ENCODE measurements at regions not wholly inside any gene's neighbourhood (a gene's known extent, or its start where the extent isn't known, plus 50 kb on each side); places are given as distances from the start of the nearest gene placed in this dataset.

GRCh38 chr5:42894057-42894456, 82.4 kb upstream of the SELENOP start:
- TF ChIP-seq, protein P1, sequence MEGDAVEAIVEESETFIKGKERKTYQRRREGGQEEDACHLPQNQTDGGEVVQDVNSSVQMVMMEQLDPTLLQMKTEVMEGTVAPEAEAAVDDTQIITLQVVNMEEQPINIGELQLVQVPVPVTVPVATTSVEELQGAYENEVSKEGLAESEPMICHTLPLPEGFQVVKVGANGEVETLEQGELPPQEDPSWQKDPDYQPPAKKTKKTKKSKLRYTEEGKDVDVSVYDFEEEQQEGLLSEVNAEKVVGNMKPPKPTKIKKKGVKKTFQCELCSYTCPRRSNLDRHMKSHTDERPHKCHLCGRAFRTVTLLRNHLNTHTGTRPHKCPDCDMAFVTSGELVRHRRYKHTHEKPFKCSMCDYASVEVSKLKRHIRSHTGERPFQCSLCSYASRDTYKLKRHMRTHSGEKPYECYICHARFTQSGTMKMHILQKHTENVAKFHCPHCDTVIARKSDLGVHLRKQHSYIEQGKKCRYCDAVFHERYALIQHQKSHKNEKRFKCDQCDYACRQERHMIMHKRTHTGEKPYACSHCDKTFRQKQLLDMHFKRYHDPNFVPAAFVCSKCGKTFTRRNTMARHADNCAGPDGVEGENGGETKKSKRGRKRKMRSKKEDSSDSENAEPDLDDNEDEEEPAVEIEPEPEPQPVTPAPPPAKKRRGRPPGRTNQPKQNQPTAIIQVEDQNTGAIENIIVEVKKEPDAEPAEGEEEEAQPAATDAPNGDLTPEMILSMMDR (IDR thresholded peaks at IDR 0.05), result no peak
- no peaks in the 10 kb centered on the region for H3K9me3 ChIP-seq
- ATAC-seq (peak; percentile 27 to 57 (median 40)), FAIRE-seq (no peak), DNase-seq (peak in 3 of 6 donors; percentile 20 to 51 (median 24))
- H3K27me3 ChIP-seq, result no peaks in the 10 kb centered on the region
- H3K27ac ChIP-seq, result no peak overlapping the region
- no peaks in the 10 kb centered on the region for H3K36me3 ChIP-seq
- H3K4me3 ChIP-seq, result no peak overlapping the region
- H3K4me1 ChIP-seq, result no peaks in the 10 kb centered on the region
- intact Hi-C loops (cut with DNase I), result no loop called here
- WGBS, 2 donors, result 33 to 39% methylated on average over 20 of the region's 20 CpGs

DNA sequence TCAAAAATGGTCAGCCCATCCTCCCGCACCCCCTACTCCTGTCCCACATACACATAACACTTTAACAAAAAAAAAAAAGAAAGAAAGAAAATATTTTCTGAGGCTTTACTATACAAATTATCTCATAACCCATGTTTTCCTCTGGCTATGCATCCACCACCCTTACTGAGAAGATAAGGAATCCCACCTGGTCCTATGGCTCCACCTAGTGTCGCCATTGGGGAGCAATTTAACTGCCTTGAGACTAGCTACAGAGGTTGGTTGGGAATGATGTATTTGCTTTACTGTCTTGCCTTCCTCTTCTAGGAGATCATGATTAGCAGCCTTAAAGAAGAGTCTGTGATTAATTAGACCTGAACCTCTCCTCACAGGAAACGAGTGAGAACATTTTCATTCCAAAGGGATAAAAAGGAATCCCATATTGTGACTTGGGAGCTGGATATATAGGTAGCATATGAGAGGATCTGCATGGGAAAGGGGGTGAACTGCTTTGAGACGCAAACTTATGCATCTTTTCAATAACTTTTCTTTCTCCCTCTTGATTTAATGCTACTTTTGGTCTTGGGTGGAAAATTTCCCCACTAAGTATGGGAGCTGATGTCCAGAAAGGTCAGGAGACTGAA, 77.7 kb upstream of the SELENOP start:
- Histone ChIP-seq H3K9me3 (no peaks in the 10 kb centered on the region), H3K27ac (no peak overlapping the region), H3K36me3 (no peaks in the 10 kb centered on the region), H3K27me3 (no peaks in the 10 kb centered on the region), H3K4me1 (no peaks in the 10 kb centered on the region), H3K4me3 (no peak overlapping the region)
- TF ChIP-seq, protein P1 (IDR thresholded peaks at IDR 0.05), result peak; percentile 70 to 79 (median 73)
- intact Hi-C loops (cut with DNase I), result no loop called here
- WGBS, 2 donors, result 12 to 17% methylated on average over 4 of the region's 4 CpGs
- DNase-seq, result peak in 5 of 6 donors; percentile 62 to 82 (median 69)
- ATAC-seq, result peak; percentile 95 to 99 (median 98)
- FAIRE-seq, result peak; percentile 89

DNA sequence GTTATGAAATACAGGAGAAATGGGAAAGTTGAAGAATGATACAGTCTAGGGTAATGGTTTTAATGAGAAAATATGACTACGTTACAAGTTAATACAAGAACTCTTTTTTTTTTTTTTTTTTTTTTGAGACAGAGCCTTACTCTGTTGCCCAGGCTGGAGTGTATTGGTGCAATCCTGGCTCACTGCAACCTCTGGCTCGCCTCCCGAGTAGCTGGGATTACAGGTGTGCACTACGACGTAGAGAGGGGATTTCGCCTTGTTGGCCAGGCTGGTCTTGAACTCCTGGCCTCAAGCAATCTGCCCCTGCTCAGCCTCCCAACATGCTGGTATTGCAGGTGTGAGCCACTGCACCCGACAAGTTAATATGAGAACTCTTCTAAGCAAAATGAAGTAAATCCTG, 77.1 kb upstream of the SELENOP start:
- ATAC-seq, result peak in 2 of 4 donors; percentile 8 to 15
- DNase-seq, result no peak
- Histone ChIP-seq H3K4me1 (no peaks in the 10 kb centered on the region), H3K27me3 (no peaks in the 10 kb centered on the region), H3K27ac (no peak overlapping the region), H3K4me3 (no peak overlapping the region), H3K9me3 (no peaks in the 10 kb centered on the region), H3K36me3 (no peaks in the 10 kb centered on the region)
- WGBS, 2 donors, result 44 to 52% methylated on average over 7 of the region's 7 CpGs
- FAIRE-seq, result no peak
- TF ChIP-seq, protein P1 (IDR thresholded peaks at IDR 0.05), result no peak
- intact Hi-C loops (cut with DNase I), result no loop called here

GRCh38 chr5:42887575-42887974, 75.9 kb upstream of the SELENOP start:
- no peaks in the 10 kb centered on the region for H3K4me1 ChIP-seq
- H3K4me3 ChIP-seq, result no peak overlapping the region
- H3K36me3 ChIP-seq, result no peaks in the 10 kb centered on the region
- WGBS, 2 donors, result 9 to 12% methylated on average over 1 of the region's 1 CpG
- DNase-seq (no peak), FAIRE-seq (no peak), ATAC-seq (peak in 1 of 4 donors; percentile 10)
- intact Hi-C loops (cut with DNase I), result no loop called here
- H3K27ac ChIP-seq, result no peak overlapping the region
- TF ChIP-seq, protein P1 (IDR thresholded peaks at IDR 0.05), result no peak
- no peaks in the 10 kb centered on the region for H3K9me3 ChIP-seq
- H3K27me3 ChIP-seq, result no peaks in the 10 kb centered on the region

DNA sequence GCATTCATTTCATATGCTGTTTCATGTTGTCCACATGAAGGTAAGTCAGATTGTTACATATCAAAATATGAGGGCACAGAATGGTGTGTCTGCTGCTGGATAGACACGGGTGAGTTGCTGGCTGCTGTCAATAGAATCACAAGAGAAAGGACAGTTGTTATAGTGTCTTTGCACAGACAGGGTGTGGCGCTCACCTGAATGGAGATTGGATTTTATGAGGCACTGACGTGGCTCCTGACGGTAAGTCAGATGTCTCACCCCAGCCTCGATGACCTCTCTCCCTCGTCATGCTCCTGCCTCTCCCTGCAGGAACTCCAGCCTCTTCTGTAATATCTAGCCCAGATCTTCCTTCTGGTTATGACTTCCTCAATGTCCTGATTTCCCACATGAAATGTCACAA, 75.4 kb upstream of the SELENOP start:
- FAIRE-seq (no peak), ATAC-seq (peak in 2 of 4 donors; percentile 11 to 49)

More for the DNA sequence above, 75.4 kb upstream of the SELENOP start:
- TF ChIP-seq, protein P1 (IDR thresholded peaks at IDR 0.05), result no peak
- Histone ChIP-seq H3K27ac (no peak overlapping the region), H3K27me3 (no peaks in the 10 kb centered on the region), H3K36me3 (no peaks in the 10 kb centered on the region), H3K4me3 (no peak overlapping the region), H3K4me1 (no peaks in the 10 kb centered on the region), H3K9me3 (no peaks in the 10 kb centered on the region)
- no peak for DNase-seq
- WGBS, 2 donors, result 61 to 65% methylated on average over 6 of the region's 6 CpGs
- intact Hi-C loops (cut with DNase I), result no loop called here

All from pancreas (tissue), 10 donors.